ENCODE measurements at regions not wholly inside any gene's neighbourhood (a gene's known extent, or its start where the extent isn't known, plus 50 kb on each side); places are given as distances from the start of the nearest gene placed in this dataset.

- no peak for DNase-seq
Observed at GRCh38 chr15:91769476-91769875, 84.0 kb upstream of the SLCO3A1 start.

GRCh38 chr15:91769894-91770293, 83.6 kb upstream of the SLCO3A1 start:
- DNase-seq, result no peak

GRCh38 chr15:91776104-91776503, 77.4 kb upstream of the SLCO3A1 start:
- DNase-seq, result no peak

- no peak for DNase-seq
Observed at GRCh38 chr15:91779960-91780359, 73.5 kb upstream of the SLCO3A1 start.

GRCh38 chr15:91780387-91780786, 73.1 kb upstream of the SLCO3A1 start:
- no peak for DNase-seq

- no peak for DNase-seq
Observed at GRCh38 chr15:91782221-91782620, 71.3 kb upstream of the SLCO3A1 start.

GRCh38 chr15:91783008-91783407, 70.5 kb upstream of the SLCO3A1 start:
- DNase-seq, result no peak

GRCh38 chr15:91783451-91783850, 70.1 kb upstream of the SLCO3A1 start:
- DNase-seq, result no peak

- no peak for DNase-seq
Observed at GRCh38 chr15:91784973-91785709, 68.4 kb upstream of the SLCO3A1 start.

- DNase-seq, result no peak
Observed at GRCh38 chr15:91787198-91787597, 66.3 kb upstream of the SLCO3A1 start.

GRCh38 chr15:91789136-91789535, 64.4 kb upstream of the SLCO3A1 start:
- DNase-seq, result no peak

- no peak for DNase-seq
Observed at GRCh38 chr15:91790836-91791235, 62.7 kb upstream of the SLCO3A1 start.

GRCh38 chr15:91793771-91794170, 59.7 kb upstream of the SLCO3A1 start:
- no peak for DNase-seq

- DNase-seq, result no peak
Observed at GRCh38 chr15:91795235-91795634, 58.3 kb upstream of the SLCO3A1 start.

GRCh38 chr15:91801836-91802534, 51.5 kb upstream of the SLCO3A1 start:
- no peak for DNase-seq

GRCh38 chr15:91803260-91803659, 50.2 kb upstream of the SLCO3A1 start:
- DNase-seq, result no peak

All from NCI-H226 (cell line).